Fibroblast of the aortic adventitia (primary cell): ENCODE measurements at regions not wholly inside any gene's neighbourhood (a gene's known extent, or its start where the extent isn't known, plus 50 kb on each side); places are given as distances from the start of the nearest gene placed in this dataset.

ENCODE experiments used
- DNase-seq: peaks from one replicate; pipeline ENCODE4 v3.0.0-alpha.2; 2010; ENCODE audit warnings: low read depth
- H3K4me3 ChIP-seq: 2 replicates; pipeline ENCODE4 v1.5.1; 2011; ENCODE audit warnings: low read depth, mild to moderate bottlenecking, control low read depth, low read length, moderate library complexity
- TF ChIP-seq, protein P1 (sequence below): IDR thresholded peaks from 2 replicates; pipeline ENCODE4 v1.5.1; 2011; ENCODE audit warnings: mild to moderate bottlenecking, low read length, control low read depth, inconsistent platforms; ENCODE audit not compliant: insufficient read depth

DNA sequence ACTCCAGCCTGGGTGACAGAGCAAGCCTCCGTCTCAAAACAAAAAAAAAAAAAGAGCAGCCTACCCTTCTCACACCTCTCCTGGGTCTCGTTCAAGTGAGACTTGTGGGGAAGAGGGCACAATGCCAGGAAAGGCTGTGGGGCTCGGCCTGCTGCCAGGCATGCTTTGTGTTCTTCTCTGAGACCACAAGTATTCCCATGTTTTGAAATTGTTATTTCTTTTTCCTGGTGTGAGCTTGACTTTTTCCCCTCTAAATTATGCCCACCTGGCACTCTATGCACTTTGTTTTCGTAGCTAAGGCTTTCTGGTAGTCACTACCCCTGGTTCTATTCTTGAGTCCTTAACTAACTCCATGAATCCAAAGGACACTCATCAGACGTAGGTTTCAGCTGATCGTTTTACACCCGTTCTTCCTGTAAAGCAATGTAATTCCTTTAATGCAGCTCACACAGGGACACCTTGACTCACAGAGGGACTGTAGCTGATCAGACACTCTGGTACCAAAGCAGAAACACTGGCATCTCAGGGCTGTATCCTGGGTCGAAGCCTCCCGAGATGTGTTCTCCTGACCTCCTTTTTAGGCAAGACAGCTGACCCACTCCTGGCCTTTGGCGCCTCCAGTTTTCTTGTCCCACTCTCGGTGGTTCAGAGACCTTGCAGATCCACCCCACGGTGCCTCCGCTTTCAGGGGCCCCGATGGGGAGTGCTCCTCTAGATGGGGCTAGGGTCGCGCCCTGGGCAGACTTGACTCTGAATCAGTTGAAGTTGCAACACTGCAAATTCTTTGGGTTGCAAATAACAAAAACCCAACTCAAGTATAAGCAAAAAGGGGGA, 193.3 kb upstream of the AGAP1 start:
- TF ChIP-seq, protein P1, sequence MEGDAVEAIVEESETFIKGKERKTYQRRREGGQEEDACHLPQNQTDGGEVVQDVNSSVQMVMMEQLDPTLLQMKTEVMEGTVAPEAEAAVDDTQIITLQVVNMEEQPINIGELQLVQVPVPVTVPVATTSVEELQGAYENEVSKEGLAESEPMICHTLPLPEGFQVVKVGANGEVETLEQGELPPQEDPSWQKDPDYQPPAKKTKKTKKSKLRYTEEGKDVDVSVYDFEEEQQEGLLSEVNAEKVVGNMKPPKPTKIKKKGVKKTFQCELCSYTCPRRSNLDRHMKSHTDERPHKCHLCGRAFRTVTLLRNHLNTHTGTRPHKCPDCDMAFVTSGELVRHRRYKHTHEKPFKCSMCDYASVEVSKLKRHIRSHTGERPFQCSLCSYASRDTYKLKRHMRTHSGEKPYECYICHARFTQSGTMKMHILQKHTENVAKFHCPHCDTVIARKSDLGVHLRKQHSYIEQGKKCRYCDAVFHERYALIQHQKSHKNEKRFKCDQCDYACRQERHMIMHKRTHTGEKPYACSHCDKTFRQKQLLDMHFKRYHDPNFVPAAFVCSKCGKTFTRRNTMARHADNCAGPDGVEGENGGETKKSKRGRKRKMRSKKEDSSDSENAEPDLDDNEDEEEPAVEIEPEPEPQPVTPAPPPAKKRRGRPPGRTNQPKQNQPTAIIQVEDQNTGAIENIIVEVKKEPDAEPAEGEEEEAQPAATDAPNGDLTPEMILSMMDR: no peak
- peak; percentile 25 for DNase-seq
- H3K4me3 ChIP-seq: no peak overlapping the region

DNA sequence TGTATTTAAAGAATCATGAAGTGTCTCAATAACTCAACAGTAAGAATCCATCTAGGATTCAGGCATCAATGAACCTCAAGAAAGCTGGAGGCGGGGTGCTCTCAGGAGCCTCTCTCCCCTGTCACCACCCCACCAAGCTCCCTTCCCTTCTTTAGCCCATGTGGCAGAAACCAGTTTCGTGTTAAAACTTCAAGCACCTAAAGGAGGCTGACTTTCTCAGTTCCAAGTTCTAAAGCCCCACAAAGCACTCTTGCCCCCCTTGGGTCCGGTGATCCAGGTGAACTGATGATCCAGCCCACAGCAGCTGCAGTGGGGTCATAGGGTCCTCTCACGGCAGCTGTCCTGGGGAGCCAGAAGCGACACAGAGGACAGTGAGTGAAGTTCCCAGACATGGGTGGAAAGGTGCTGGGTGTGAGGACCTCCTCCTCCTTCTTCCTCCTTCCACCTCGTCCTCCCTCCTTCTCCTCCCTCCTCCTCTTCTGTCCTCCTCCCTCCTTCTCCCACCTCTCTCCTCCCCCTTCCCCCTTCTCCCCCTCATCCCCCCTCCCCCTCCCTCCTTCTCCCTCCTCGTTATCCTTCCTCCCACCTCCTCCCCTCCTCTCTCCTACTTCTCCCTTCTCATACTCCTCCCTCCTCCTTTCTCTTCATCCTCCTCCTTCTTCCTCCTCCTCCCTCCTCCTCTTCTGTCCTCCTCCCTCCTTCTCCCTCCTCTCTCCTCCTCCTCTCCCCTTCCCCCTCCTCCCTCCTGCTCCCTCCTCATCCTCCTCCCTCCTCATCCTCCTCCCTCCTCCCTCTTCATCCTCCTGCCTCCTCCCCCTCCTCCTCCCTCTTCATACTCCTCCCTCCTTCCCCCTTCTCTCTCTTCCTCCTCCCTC, 192.4 kb upstream of the AGAP1 start:
- TF ChIP-seq, protein P1: no peak
- no peak overlapping the region for H3K4me3 ChIP-seq
- DNase-seq: no peak

DNA sequence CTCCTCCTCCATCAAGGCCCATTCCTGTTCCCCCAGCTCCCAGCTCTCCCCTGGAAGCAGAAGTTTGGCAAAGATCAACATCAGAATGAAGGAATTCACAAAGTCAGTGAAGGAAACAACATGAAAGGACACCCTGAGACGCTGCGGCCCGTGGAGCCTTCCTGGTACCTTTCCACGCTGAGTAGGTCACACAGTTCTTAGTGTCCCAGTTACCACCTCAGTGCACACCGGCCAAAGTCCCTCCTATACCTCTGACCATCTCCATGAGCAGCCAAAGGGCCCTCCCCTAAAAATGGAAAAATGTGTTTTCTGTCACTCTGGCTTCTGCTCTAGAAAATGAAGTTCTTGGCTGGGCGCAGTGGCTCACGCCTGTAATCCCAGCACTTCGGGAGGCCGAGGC, 191.6 kb upstream of the AGAP1 start:
- H3K4me3 ChIP-seq: no peak overlapping the region
- TF ChIP-seq, protein P1: no peak
- DNase-seq: no peak

GRCh38 chr2:235303499-235304291, 190.1 kb upstream of the AGAP1 start:
- no peak overlapping the region for H3K4me3 ChIP-seq
- DNase-seq: no peak
- TF ChIP-seq, protein P1: no peak

GRCh38 chr2:235305678-235306077, 188.2 kb upstream of the AGAP1 start:
- TF ChIP-seq, protein P1: no peak
- no peak overlapping the region for H3K4me3 ChIP-seq
- DNase-seq: no peak

DNA sequence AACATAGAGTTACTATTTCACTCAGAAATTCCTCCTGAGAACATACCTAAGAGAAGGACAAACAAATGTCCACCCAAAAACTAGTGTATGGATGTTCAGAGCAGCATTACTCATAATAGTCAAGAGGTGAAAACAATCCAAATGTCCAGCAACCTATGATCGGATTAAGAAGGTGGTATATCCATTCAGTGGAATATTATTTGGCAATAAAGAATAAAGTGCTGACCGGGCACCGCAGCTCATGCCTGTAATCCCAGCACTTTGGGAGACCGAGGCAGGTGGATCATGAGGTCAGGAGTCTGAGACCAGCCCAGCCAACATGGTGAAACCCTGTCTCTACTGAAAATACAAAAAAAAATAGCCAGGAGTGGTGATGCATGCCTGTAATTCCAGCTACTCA, 182.8 kb upstream of the AGAP1 start:
- no peak for DNase-seq
- TF ChIP-seq, protein P1: no peak
- H3K4me3 ChIP-seq: no peak overlapping the region
